Kidney glomerular epithelial cell (primary cell): ENCODE measurements at regions not wholly inside any gene's neighbourhood (a gene's known extent, or its start where the extent isn't known, plus 50 kb on each side); places are given as distances from the start of the nearest gene placed in this dataset.
"Not testable (repeated sequence)": the region's sequence is repeated elsewhere in the genome, so short reads cannot be mapped to it uniquely, and the experiment has no call there.

Experiments used
- DNase-seq: peaks from one replicate; lab custom pipeline; 2025; lab: John Stamatoyannopoulos, UW

DNA sequence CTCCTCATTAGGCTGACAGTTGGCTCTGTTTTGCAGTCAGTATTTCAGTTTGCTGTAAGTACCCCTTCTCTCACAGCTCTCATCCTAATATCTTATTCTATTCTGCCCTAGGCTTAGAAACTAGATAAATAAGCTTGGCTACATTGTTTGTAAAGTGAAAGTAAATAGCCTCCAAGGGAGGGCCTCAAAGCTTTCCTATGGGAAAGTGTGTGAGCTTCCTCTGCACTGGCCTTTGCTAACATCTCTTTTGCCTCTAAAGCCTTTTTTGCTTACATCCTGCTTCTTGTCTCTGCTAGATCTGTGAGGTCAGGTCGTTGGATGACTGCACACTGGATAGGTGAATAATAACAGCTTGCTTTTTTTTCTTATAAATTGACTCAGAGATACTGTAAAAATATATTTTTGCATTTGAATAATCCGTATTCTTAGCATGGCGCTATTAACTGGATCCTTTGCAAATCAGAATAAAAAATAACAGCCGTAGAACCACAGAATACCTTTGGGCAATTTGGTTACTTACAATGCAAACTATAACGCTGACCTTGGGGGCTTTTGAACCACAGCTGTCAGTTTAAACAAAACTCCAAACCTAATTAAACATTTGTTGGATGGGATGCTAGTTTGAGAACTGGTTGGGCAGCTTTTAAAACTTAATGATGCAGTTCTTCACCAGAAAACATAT is 55.1 kb downstream of the TTC6 start:
- DNase-seq: no peak

DNA sequence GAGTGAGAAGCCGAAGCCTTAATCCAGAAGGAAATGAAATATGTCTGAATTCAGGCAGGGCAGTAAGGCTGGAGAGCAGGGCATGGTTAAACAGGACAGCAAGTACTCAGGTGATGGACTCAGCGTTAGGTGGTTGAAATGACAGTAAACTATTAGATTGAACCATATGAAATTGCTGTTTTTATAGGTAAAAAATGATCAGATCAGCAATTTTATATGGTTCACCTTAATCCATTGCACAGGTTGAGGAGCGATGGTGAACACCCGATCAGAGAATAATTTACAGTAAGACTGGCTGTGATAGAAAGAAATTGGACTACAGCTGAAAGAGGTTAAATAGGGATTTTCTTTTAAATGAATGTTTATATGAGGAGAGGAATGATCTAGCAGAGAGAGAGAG is 56.6 kb downstream of the TTC6 start:
- no peak for DNase-seq

- no peak for DNase-seq
Observed at GRCh38 chr14:37655418-37655817, 60.0 kb downstream of the TTC6 start.

DNA sequence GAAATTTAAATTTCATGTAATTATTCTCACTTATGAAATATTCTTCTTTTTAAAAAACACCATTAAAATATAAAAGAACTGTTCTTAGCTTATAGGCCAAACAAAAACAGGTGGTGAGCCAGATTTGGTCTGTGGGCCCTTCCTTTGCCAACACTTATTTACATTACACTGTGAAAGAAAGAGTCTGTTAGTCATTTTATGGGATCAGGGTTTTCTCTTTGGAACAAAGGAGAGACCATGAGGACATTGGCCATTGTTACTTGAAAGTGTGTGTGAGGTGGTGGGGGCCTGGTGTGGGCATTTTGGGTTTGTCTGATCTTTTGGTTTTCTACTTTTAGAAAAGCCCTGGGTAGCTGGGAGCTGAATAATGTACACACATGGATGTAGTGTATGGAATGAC is 62.7 kb downstream of the TTC6 start:
- DNase-seq: no peak

GRCh38 chr14:37663498-37663897 is 68.1 kb downstream of the TTC6 start:
- DNase-seq: no peak

DNA sequence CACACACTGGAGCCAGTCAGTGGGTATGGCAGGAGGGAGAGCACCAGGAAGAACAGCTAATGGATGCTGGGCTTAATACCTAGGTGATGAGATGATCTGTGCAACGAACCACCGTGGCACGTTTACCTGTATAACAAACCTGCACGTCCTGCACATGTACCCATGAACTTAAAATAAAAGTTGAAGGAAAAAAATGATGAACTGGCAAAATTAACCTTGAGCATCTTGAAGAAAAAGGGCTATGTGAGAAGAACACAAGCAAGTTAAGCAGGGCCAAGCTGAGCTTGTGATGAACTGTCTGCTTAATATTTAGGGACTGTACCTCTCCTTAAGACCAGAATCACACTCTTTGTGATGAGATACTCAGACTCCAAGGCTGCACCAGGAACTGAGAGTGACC is 70.0 kb downstream of the TTC6 start:
- DNase-seq: no peak

DNA sequence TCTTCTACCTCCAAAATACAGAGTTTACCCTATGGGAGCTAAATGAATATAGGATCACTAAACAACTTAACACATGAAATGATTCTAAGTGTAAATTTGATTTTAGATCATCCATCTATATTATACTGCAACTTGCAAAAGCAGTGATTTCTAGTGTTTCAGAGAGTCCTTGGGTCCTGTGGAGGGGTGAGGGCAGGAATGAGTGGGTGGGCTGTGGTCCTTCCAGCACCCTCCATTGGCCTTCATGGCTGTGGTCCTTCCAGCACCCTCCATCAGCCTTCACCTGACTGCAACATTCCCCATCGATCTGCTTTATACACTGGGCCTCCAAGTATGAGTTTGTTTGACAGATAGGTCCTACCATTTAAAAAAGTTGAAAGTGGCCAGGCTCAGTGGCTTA is 70.5 kb downstream of the TTC6 start:
- no peak for DNase-seq

DNA sequence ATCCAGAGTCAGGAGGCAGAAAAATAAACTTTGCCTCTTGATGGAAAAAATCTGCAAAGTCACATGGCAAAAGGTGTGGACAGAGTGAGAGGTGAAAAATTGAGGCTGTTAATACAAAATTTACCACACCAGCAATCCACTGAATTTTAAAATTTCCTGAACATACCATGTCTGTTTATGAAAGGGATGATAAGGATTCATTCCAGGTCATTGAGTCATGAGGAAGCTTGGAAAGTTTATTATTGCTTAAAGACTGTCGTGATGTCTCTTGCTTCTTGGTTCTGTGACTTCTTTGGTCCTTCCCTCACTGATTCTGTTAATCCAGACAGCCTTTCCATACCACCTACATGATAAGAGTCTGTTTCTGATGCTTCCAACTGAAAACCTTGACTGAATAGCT is 73.2 kb downstream of the TTC6 start:
- no peak for DNase-seq

DNA sequence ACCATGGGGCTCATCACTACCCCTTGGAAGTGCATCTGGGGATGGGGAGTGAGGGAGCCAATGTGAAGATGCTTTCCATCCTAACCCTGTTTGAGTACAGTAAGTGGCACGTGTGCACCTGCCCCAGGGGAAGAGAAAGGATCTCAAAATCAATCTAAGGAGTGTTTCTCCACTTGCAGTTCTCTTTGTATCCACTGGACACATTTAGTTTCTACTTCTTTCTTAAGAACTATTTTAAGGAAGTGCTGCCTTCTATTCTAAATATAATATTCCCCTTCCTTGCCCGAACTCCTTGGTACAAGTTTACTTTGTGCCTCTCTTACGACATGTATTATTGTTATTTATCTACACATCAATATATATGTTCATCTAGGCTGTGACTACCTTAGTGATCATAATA is 73.8 kb downstream of the TTC6 start:
- DNase-seq: no peak

- DNase-seq: no peak
Observed at GRCh38 chr14:37673439-37673838, 78.0 kb downstream of the TTC6 start.

- DNase-seq: no peak
Observed at GRCh38 chr14:37678916-37679315, 83.5 kb downstream of the TTC6 start.

DNA sequence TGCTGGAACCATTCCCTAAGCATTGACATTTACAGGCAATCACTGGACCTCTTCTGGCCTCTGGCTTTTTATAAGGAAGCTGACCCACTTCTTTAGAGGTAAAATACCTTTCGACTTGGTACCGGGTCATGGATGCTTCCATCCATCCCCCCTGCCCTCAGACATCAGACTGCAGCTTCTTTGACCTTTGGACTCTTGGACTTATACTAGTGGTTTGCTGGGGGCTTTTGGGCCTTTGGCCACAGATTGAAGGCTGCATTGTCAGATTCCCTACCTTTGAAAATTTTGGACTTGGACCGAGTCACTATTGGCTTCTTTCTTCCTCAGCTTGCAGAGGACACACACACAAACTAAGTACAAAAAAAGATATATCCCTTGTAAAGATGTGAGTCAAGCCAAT is 86.1 kb downstream of the TTC6 start:
- no peak for DNase-seq

DNA sequence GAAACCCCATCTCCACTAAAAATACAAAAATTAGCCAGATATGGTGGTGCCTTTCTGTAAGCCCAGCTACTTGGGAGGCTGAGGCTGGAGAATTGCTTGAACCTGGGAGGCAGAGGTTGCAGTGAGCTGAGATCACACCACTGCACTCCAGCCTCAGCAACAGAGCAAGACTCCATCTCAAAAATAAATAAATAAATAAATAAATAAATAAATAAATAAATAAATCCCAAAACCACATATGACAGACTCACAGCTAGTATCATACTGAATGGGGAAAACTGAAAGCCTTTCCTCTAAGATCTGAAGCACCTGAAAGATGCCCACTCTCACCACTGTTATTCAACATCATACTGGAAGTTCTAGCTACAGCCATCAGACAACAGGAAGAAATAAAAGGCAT is 97.3 kb downstream of the TTC6 start:
- DNase-seq: not testable (repeated sequence)

- DNase-seq: not testable (repeated sequence)
Observed at GRCh38 chr14:37693420-37693819, 98.0 kb downstream of the TTC6 start.

- DNase-seq: peak; percentile 17
Observed at GRCh38 chr14:37695866-37696265, 100.4 kb downstream of the TTC6 start.

- peak; percentile 88 for DNase-seq
Observed at GRCh38 chr14:37697489-37698121, 102.2 kb downstream of the TTC6 start.

DNA sequence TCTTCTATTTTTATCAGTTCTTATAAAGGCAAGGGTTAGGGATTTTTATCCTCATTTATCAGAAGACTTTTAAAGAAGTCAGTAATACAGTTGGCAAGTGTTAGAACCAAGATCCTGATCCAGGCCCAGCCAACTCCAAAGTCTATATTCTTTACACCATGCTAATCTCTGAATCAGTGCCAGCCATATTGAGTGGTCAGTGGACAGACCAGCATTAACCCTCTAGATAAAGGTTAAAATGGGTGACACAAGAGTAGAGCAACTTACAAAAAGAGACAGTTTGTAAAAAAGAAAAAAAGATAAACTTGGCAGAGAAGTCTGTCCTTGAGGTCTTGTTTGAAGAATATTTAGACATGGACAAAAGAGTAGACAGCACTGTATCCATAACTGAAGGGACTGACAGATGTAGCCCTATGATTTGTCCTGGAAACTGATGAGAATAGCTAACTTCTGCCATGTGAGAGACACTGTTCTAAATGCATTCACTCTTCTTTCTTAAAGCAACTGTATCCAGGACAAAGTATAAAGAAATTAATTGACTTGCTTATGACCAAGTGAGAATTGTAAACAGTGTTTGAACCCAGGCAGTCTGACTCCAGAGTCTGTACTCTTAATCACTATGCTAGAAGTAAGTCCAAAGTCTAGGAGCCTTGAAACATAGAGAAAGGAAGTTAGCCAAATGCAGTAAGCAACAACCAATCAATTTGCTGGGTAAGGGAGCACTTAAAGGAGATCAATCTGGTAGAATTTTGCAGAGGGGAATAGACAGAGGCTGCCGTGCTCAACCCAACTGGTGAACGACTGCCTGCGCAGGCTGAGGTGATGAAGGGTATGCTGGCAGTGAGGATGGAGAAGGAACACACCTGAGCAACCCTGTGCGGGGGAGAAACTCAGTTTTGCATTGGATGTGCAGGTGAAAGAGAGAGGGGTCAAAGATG is 103.7 kb downstream of the TTC6 start:
- no peak for DNase-seq

DNA sequence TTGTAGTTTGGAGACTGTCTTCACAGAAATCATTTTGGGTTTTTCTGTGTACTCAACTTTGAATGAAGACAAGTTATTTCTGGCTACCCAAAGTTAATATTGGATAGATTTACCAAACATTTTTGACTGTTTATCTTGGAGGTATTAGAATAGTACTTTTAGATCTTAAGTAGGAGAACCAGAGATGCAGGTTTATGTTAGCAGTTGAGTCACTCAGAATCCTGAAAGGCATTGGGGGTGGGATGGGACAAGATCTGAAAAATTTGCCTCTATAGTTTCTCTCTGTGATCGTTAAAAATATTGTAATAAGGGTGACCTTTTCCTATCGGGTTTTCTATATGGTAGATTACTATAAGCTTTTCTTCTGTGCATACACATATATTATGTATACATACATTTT is 112.3 kb downstream of the TTC6 start:
- no peak for DNase-seq

- DNase-seq: no peak
Observed at GRCh38 chr14:37708481-37708880, 113.1 kb downstream of the TTC6 start.

DNA sequence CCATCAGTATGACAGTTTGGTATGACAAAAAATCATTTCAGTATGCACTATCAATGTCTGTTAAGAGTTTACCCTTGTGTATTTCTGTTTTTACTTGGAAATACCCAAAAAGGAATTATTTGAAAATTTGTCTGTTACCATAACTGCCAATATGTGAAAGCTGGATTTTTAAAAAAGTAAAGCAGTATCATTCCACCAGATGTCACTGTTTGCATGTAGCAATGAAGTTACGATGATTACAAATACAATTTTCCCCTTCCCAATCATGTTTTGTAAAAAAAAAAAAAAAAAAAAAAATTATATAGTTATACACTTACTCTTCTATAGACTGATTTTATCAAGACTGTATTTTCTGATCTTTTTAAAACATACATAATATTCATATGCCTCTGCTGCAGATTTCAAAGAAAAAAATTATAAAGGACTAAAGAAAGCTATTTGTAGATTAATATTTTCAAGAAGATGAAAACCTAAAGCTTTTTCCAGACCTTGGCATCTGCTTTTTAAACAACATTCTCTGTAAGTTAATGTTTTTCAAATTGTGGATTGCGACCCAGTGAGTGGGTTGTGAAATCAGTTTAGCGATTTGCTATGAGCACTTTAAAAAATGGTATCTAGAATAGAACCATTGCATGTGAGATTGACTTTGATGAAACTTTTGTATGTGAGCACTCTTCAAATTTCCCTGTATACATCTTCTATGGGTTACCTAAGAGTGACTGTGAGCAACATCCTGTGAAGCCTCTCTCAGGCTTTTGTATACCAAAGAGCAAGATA is 114.2 kb downstream of the TTC6 start:
- no peak for DNase-seq

- no peak for DNase-seq
Observed at GRCh38 chr14:37711356-37711830, 116.0 kb downstream of the TTC6 start.
